ENCODE measurements at regions not wholly inside any gene's neighbourhood (a gene's known extent, or its start where the extent isn't known, plus 50 kb on each side); places are given as distances from the start of the nearest gene placed in this dataset.

DNA sequence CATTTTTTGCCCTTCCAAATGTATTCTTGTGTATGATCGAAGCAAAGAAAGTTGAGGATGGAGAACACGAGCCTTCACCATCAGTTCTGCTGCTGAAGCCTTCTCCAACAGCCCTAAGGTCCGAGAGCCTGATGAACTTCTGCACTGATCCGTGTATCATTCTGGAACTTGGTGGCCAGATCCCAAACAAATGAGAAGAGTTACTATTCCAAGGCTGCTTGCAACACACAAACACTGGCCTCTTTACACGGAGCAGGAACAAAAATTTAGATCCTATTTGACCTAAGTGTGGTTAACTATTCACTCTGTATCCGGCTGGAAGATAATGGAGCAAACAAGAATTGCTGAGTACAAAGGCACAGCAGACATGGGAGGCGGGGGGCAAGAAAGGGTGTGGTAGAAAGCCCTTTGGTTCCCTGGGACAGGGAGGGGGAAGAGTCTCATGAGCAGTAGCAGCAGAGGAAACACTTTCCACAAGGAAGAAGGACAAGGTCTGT is 282.9 kb downstream of the SOX9 start:
- TF ChIP-seq EZH2 (IDR thresholded peaks at IDR 0.05; ENCODE audit: low read length, missing control alignments), result no peak
- TF ChIP-seq, protein P1, sequence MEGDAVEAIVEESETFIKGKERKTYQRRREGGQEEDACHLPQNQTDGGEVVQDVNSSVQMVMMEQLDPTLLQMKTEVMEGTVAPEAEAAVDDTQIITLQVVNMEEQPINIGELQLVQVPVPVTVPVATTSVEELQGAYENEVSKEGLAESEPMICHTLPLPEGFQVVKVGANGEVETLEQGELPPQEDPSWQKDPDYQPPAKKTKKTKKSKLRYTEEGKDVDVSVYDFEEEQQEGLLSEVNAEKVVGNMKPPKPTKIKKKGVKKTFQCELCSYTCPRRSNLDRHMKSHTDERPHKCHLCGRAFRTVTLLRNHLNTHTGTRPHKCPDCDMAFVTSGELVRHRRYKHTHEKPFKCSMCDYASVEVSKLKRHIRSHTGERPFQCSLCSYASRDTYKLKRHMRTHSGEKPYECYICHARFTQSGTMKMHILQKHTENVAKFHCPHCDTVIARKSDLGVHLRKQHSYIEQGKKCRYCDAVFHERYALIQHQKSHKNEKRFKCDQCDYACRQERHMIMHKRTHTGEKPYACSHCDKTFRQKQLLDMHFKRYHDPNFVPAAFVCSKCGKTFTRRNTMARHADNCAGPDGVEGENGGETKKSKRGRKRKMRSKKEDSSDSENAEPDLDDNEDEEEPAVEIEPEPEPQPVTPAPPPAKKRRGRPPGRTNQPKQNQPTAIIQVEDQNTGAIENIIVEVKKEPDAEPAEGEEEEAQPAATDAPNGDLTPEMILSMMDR (conservative IDR thresholded peaks at IDR 0.05 in 1 of 2, IDR thresholded peaks at IDR 0.05 in 1 of 2; ENCODE audit: low read depth in 1 of 2, low read length in 2 of 2), result no peak

Data from fibroblast of lung (primary cell).